DND-41 (cell line): ENCODE measurements at regions not wholly inside any gene's neighbourhood (a gene's known extent, or its start where the extent isn't known, plus 50 kb on each side); places are given as distances from the start of the nearest gene placed in this dataset.

Experiments used
- CTCF ChIP-seq: IDR thresholded peaks from 2 replicates; pipeline ENCODE4 v1.5.1; 2012; ENCODE audit warnings: borderline replicate concordance, low read length, moderate library complexity, mild to moderate bottlenecking; ENCODE audit not compliant: poor library complexity, severe bottlenecking; ENCODE audit errors: extremely low read depth
- EZH2 ChIP-seq: IDR thresholded peaks from 3 replicates; pipeline ENCODE4 v1.6.1; 2012; ENCODE audit warnings: borderline replicate concordance, low read depth, mild to moderate bottlenecking, moderate library complexity, low read length, inconsistent platforms; ENCODE audit not compliant: severe bottlenecking

- no peak for TF ChIP-seq CTCF
- no peak for TF ChIP-seq EZH2
Observed at GRCh38 chr1:8159470-8160024, 133.4 kb upstream of the ERRFI1 start.
